ENCODE measurements at regions not wholly inside any gene's neighbourhood (a gene's known extent, or its start where the extent isn't known, plus 50 kb on each side); places are given as distances from the start of the nearest gene placed in this dataset.

DNA sequence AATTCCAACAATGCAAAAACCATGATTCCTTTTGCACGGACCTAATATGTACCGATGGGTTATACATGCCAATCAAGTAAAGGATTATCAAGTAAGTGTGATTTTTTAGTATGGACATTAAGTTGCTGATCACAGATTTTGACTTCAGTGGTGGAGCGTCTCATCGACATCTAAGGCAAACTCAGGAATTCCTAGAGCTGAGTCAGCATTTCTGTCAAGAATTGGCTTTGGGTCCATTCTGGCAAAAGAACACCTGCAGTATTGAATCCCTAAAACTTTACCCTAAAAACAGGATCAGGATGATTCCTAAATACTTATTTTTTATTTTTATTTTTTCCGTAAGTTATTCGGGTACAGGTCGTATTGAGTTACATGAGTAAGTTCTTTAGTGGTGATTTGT, 83.6 kb downstream of the HPGD start:
- in situ Hi-C loops (cut with HindIII; ENCODE audit: low pct_ligation_motif_present, low pct_unique_long_range_greater_than_20kb, low sequenced_read_pairs) = no loop called here

DNA sequence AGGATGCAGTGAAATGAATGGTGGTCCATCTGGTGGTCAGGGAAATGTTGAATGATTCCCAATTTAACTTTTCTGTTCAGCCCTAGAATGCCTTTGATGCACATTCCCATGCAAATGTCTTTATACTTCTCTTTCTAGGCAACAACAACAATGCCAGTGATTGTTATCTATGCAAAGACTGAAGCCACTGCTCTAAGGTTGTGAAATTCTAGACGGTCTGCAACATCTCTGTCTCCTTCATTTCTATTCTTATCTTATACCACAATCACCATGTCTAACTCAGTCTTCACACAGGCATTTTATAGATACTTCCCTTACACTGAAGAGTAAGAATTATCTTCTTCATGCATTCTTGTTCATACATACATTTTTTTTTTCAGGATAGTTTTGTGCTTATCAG, 84.5 kb downstream of the HPGD start:
- in situ Hi-C loops (cut with HindIII; ENCODE audit: low pct_ligation_motif_present, low pct_unique_long_range_greater_than_20kb, low sequenced_read_pairs) = no loop called here
- DNase-seq = no peak

More for the DNA sequence above, 83.6 kb downstream of the HPGD start:
- no peak for DNase-seq

DNA sequence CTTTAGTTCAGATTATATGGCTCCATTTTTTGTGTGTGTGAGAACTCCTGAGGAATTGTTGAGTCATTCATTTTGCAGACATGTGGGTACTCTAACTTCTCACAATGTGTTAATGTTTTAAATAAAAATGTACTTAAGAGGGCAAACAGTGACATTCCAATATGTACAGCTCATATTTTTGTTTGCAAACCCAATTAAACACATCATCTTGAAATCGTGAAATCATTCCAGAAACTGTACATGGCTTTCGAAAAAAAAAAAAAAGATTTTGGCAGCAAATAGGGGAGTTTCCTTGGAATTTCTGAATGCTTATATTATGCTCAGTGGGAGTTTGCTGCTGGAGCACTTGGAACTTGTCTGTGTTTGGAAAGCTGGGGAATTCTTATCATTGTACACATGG, 85.0 kb downstream of the HPGD start:
- in situ Hi-C loops (cut with HindIII; ENCODE audit: low pct_ligation_motif_present, low pct_unique_long_range_greater_than_20kb, low sequenced_read_pairs) = no loop called here
- no peak for DNase-seq

DNA sequence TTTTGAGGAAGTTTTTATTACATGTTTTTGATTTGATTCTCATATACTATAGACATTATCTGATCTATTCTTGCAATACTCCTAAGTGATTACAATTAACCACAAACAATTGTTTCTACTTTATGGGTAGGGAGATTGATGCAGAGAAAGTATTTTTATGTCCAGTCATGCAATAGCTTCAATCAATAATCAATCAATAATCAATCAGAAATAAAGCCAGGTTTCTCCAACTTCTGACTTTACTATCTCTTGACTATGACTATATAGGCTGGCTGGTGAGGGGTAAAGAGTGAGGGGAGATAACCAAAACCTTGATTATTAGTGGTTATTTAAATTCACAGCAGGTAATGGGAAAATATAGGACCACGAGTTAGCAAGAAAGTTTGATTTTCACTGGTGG, 85.9 kb downstream of the HPGD start:
- no peak for DNase-seq
- in situ Hi-C loops (cut with HindIII; ENCODE audit: low pct_ligation_motif_present, low pct_unique_long_range_greater_than_20kb, low sequenced_read_pairs) = no loop called here

DNA sequence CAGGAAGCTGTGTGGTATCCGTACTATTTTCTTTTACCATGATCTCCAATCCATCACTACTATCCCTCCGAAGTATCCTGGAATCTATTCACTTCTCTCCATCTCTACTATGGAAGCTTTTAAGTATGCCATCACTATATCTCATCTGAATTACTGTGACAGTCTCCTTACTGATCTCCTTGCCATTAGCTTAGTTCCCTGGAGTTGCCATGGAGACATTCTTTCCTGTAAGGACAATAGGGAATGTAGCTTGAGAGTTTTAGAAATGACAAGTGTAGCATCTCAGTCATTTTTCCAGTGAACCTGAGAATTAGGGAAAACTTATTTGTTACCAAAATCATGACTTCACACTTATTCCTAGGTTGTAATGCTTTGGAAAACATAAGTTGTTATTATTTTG, 86.3 kb downstream of the HPGD start:
- DNase-seq = no peak
- in situ Hi-C loops (cut with HindIII; ENCODE audit: low pct_ligation_motif_present, low pct_unique_long_range_greater_than_20kb, low sequenced_read_pairs) = no loop called here

DNA sequence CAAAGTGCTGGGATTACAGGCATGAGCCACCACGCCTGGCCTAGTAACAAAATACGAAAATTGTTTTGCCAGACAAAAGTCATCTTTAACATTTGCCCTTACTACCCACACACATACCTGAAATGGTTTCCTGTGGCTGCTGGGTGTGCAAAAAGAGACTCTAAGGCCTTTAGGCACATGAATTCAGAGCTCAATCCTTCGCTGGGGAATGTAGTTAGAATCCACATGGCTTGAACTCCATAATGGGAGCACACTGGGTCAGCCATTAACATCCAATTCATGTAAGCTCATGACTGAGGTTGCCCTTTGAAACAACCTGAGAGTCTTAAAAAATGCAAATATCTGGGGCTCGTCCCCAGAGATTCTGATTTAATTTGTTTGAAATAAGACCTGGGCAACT, 87.8 kb downstream of the HPGD start:
- in situ Hi-C loops (cut with HindIII; ENCODE audit: low pct_ligation_motif_present, low pct_unique_long_range_greater_than_20kb, low sequenced_read_pairs) = no loop called here
- DNase-seq = no peak

DNA sequence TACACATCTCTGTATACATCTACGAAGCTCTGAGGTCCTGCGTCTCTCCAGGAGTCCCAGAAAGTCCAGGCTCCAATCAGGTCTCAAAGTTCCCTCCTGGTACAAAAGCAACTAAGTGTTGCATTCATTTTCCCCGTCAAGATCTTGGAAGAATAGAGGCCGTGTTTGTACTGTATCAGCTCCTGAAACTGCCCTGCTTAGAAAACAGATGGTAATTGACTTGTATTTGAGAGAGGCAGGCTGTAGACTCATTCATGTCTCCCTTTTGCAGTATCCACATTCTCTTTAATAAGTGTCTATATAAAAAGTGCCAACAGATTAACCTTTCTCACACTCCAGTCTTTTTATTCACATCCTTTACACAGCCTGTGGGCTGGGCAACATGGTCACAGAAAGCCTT, 91.7 kb downstream of the HPGD start:
- no peak for DNase-seq
- in situ Hi-C loops (cut with HindIII; ENCODE audit: low pct_ligation_motif_present, low pct_unique_long_range_greater_than_20kb, low sequenced_read_pairs) = no loop called here

DNA sequence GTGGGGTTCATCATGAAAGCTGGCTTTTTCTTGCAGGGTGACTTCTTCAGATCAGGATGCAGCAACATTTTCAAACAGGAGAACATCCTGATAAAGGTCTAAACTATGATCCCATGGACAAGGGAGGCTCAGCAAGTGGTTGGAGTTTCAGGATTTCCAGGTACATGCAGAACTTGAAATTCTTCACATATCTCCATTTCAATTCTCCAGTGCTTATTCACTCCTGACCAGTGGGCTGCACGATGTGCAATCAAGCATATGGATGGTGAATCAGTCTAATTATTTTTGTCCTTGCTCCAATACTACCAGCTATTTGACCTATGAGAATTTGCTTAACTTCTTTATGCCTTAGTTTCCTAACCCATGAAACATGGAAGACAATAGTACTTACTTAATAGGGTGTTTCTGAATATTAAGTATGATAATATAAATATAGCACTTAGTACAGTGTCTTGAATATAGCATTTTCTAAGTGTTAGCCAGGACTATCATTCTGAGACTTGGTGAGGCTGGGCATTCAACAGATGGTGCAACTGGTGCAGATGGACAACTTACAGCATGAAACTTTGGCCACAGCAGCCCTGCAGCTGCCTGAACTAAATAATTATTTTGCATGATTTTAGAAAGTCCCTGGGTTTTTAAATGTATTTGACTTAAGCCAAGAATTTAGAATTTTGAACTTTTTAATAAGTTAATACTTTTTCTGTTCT, 92.4 kb downstream of the HPGD start:
- DNase-seq = peak; percentile 64
- in situ Hi-C loops (cut with HindIII; ENCODE audit: low pct_ligation_motif_present, low pct_unique_long_range_greater_than_20kb, low sequenced_read_pairs) = no loop called here

DNA sequence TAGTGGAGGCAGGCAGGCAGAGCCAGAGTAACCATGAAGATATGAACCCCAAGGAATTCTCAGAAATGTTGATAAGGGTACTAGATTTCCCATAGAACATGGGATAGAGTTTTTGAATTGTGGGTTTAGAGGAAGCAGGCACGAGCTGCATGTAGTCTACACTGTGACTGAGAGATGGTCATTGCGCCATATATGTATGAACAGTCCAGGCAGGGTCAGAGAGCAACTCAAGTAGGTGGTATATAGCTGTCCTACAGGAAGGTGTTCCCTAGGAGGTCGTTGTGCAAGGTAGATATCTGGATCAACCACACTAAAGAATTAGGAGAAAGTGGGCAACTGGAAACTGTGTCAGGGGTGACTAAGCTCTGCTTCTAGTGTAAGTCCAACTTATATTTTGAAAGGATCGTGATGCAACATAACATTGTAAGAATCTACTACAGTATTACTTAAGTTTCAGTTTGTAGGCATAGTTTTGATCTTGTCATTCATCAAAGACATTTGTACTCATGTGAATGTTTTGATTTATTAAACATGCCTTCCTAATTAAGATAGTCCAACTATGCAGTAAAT, 94.6 kb downstream of the HPGD start:
- in situ Hi-C loops (cut with HindIII; ENCODE audit: low pct_ligation_motif_present, low pct_unique_long_range_greater_than_20kb, low sequenced_read_pairs) = no loop called here
- DNase-seq = no peak

DNA sequence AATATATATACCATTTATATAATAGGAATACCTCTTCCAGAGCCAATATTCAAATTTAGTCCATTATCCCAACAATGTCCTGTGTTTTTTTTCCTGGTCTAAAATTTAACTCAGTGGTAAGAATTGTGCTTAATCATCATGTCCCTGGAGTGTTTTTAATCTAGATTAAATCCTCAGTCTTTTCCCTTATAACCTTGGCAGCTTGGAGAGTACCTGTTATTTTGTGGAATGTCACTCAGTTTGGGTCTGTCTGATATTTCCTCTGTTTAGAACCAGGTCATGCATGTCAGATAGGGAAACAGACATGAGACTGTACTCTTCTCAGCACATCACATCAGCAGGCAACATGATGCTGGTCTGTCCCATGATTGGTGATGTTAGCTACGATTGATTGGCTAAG, 96.6 kb downstream of the HPGD start:
- in situ Hi-C loops (cut with HindIII; ENCODE audit: low pct_ligation_motif_present, low pct_unique_long_range_greater_than_20kb, low sequenced_read_pairs) = no loop called here
- DNase-seq = no peak

DNA sequence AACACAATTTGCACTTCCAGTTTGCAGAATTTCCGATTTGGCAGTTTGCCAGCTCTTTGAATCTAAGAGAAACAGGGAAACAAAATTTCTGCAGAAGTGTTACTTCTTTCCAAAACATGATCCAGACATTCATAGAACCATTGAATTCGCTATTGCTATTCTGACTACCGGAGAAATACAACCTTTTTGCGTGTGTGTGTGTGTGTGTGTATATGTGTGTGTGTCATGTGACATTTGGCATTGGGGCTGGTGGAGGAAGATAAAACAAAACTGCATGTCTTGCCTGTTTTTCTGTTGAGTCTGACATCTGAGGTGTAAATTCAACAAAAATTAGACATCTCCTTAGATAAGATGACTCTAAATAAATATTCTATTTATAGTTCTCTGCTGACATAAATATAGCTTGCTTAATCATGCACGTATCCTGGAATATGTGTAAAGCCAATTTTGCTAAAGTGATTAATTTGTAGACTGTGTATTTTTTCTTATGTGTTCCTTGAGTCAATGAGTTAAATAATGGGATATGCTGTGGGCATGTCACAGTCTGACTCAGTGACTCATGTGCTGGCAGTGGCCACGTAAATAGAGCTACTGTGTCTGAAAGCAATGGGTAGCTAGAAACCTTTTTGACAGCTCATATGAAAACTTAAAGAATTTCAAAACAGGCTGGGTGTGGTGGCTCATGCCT, 98.9 kb downstream of the HPGD start:
- in situ Hi-C loops (cut with HindIII; ENCODE audit: low pct_ligation_motif_present, low pct_unique_long_range_greater_than_20kb, low sequenced_read_pairs) = no loop called here
- peak; percentile 64 for DNase-seq

DNA sequence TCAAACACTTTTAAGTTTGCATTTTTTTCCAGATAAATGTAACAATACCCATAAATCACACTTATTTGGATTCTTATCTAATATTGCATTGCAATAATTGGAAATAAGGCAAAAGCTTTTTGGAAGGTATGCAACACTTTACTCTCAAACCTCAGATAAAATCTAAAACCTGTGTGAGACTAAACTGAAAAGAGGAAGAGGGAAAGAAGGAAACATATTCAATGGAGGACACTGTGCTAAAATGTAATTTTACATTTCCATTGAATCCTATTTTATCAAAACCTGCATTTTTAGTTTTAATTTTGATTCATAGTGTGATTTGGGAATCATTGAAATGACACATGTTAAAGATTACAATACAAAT, 99.4 kb downstream of the HPGD start:
- in situ Hi-C loops (cut with HindIII; ENCODE audit: low pct_ligation_motif_present, low pct_unique_long_range_greater_than_20kb, low sequenced_read_pairs) = no loop called here

DNA sequence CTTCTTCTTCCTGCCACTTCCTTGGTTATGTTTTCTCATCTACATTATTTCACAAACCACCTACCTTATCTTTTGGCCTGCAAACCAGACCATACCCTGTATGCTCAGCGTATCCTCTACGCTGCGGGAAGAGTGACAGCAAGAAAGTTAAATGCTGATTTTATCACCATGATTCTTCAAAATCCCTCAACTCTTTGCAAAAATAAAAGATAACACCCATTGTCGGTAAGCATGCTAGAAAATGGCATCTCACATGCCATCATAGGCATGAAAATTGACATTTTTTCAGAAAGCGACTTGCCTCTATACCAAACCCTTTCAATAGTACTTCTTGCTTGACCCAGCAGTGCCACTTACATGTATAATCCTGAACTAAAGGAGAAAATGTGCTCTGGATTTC, 102.0 kb downstream of the HPGD start:
- no peak for DNase-seq
- in situ Hi-C loops (cut with HindIII; ENCODE audit: low pct_ligation_motif_present, low pct_unique_long_range_greater_than_20kb, low sequenced_read_pairs) = no loop called here

More for the DNA sequence above, 99.4 kb downstream of the HPGD start:
- no peak for DNase-seq

DNA sequence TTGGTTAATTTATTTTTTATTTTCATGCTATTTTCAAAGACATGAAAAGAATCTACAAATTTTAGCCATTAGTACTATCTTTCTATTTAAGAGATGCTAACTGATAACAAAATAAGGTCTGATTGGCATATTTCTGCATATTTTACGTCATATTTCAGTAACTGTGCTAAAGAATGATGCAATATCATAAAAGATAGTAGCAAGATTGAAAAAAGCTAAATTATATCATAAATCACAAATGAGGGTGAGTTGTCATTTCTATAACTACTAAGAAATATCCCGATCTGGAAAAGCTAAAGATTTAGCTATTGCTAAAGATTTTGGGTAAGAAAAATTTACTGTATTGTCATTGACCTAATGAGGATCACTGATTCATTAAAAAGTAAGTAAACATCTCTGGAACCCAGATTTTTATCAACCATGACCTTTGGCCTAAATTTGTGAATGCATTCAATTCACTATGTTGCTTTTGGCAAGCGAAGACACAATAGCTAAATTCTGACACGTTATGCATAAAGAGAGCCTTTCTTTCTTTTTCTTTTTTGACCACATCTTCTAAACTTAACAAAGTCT, 103.6 kb downstream of the HPGD start:
- in situ Hi-C loops (cut with HindIII; ENCODE audit: low pct_ligation_motif_present, low pct_unique_long_range_greater_than_20kb, low sequenced_read_pairs) = no loop called here
- DNase-seq = no peak

DNA sequence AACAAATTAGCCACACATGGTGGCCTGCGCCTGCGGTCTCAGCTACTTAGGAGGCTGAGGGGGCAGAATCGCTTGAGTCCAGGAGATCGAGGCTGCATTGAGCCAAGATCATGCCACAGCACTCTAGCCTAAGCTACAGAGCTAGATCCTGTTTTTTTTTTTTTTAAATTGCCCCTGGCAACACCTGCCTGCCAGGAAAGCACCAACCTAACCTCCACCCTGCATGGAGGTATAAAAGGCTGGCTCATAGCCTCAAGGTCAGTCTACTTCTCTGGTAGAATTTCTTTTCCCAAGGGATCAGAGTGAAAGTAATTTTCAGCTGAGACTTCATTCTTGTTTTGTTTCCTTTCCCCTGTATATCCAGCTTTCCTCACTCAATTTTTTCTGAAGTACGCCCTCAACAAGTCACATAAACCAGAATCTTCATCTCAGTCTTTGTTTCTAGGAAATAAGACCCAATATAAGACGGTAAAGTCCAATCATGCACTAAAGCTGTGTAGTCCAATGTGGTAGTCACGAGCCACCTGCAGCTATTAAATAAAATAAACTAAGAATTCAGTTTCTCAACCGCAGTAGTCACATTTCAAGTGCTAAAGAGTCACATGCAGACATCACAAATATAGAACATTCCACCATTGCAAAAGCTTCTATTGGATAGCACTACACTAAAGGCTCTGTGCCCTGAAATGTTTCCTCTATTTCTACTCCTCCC, 113.3 kb downstream of the HPGD start:
- in situ Hi-C loops (cut with HindIII; ENCODE audit: low pct_ligation_motif_present, low pct_unique_long_range_greater_than_20kb, low sequenced_read_pairs) = no loop called here
- DNase-seq = no peak

DNA sequence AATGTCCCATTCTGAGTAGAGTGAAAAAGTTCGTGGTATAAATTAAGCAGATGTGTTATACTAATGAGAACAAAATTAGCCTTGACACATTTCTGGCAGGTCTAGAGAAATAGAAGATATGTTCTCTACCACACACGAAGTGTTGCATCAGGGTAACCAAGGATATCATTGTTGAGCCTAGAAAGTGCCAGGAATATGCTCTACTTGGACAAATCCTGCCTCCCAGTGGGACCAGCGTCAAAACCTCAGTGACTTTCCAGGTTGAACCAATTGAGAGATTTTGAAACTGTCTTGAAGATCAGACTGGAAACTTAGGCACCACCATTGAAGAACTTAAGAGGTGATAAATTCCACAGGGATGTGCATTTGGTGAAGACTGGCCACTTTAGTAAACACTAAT, 115.9 kb downstream of the HPGD start:
- in situ Hi-C loops (cut with HindIII; ENCODE audit: low pct_ligation_motif_present, low pct_unique_long_range_greater_than_20kb, low sequenced_read_pairs) = no loop called here
- no peak for DNase-seq

DNA sequence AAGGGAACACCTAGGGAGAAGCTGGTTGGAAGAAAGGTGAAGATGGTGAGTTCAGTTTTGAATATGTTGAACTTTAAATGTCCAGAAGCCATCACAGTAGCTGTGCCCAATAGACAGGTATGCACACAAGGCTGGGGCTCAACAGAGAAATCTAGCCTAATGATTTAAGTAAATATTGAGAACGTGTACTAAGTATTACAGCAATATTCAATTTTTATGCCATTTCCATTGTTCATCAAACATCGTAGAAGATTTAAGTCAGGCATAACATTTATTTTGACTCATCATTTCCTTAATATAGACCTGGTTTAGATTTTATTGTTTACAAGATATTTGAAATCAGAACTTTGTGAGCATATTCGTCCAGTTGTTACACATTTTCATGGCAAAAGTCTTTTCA, 116.4 kb downstream of the HPGD start:
- in situ Hi-C loops (cut with HindIII; ENCODE audit: low pct_ligation_motif_present, low pct_unique_long_range_greater_than_20kb, low sequenced_read_pairs) = no loop called here

DNA sequence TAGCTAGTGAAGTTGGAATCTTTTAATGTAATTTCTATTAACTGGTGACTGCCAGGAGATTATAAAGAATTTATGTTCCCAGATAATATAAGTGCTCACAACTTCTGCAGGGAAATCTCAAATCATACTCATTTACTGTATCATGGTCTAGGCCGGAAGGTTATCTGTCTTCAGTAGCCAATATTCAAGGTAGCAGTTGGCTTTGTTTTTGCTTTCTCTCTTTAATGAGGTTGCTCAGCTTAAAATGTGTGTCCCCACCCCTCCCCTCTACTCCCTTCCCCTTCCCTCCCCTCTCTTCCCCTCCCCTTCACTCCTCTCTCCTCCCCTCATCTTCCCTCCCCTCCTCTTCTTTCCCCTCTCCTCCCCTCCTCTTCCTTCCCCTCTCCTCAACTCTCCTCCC, 117.6 kb downstream of the HPGD start:
- in situ Hi-C loops (cut with HindIII; ENCODE audit: low pct_ligation_motif_present, low pct_unique_long_range_greater_than_20kb, low sequenced_read_pairs) = no loop called here
- no peak for DNase-seq

More for the DNA sequence above, 116.4 kb downstream of the HPGD start:
- no peak for DNase-seq

DNA sequence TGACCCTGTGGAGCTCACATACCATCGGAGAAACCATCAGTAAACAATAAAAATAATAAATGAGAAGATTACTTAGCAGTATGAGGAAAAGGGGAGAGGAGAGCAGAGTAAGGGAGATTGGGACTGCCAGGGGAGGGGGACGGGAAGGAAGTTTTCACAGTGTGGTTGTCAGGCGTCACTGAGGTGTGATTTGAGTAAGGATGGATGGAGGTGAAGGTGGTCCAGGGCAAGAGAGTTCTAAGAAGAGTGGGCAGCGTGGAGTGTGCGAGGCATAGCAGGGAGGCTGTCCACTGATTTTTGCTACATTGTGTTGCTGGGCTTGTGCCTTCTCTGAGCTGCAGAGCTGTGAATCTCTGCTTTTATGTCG, 119.1 kb downstream of the HPGD start:
- DNase-seq = no peak
- in situ Hi-C loops (cut with HindIII; ENCODE audit: low pct_ligation_motif_present, low pct_unique_long_range_greater_than_20kb, low sequenced_read_pairs) = no loop called here

All from ACHN (cell line).